ENCODE measurements at regions not wholly inside any gene's neighbourhood (a gene's known extent, or its start where the extent isn't known, plus 50 kb on each side); places are given as distances from the start of the nearest gene placed in this dataset.

DNA sequence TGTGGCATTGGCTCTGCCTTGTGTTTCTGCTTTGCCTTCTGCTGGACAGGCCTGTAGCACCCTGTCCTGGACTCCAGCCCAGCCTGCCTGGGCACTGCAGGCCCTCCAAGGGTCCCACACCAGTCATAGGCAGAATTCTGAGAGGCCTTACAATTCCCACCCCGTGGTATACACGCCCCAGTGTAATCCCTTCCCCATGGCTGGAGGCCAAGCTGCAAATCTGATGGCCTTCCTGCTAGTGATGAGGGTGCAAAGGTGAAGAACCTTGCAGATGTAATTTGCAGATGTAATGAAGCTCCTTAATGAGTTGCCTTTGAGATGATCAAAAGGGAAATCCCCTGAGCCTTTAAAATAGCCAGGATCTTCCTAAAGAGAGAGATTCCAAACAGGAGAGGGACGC, 325.1 kb upstream of the ZNF32 start:
- Histone ChIP-seq H2AFZ (ENCODE audit: low read depth, low read length, poor library complexity, severe bottlenecking) (no peak overlapping the region), H3K9ac (ENCODE audit: low read length) (no peak overlapping the region), H3K4me1 (ENCODE audit: control insufficient read depth in 1 of 2, insufficient read depth in 2 of 2, low read length in 2 of 2) (no peaks in the 10 kb centered on the region), H3K36me3 (ENCODE audit: control insufficient read depth in 1 of 2, insufficient read depth in 2 of 2, low read length in 2 of 2) (no peaks in the 10 kb centered on the region), H3K9me3 (ENCODE audit: control insufficient read depth in 1 of 2, insufficient read depth in 1 of 2, low read depth in 1 of 2, low read length in 2 of 2) (no peaks in the 10 kb centered on the region), H3K79me2 (ENCODE audit: insufficient read depth, low read length) (no peaks in the 10 kb centered on the region), H3K9me2 (ENCODE audit: insufficient read depth) (no peaks in the 10 kb centered on the region), H3K4me3 (replicated peaks in 1 of 2; ENCODE audit: low read depth in 1 of 2, low read length in 2 of 2) (no peak overlapping the region), H3K27ac (ENCODE audit: low read depth, low read length) (no peak overlapping the region), H3K27me3 (ENCODE audit: insufficient read depth, low read length) (peaks cover 5% of the 10 kb centered on the region), H4K20me1 (ENCODE audit: insufficient read depth) (no peaks in the 10 kb centered on the region), H3K4me2 (ENCODE audit: low read length) (no peak overlapping the region)
- POLR2A ChIA-PET = no interaction called here
- BruUV-seq (replicated peaks) = no TSS peak
- intact Hi-C loops (cut with micrococcal nuclease) = no loop called here
- DNase-seq (ENCODE audit: low read depth, low spot score) = no peak
- RAD21 ChIA-PET (ENCODE audit: low non-redundant PET in 1 of 2, low total read pairs in 2 of 2, uncharacterized antibody in 2 of 2, unreplicated experiment in 2 of 2) = no interaction called here
- TF ChIP-seq YY1 (IDR thresholded peaks at IDR 0.05; ENCODE audit: extremely low read depth, insufficient replicate concordance, low read depth, low read length) = no peak
- TF ChIP-seq, protein P1, sequence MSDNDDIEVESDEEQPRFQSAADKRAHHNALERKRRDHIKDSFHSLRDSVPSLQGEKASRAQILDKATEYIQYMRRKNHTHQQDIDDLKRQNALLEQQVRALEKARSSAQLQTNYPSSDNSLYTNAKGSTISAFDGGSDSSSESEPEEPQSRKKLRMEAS (IDR thresholded peaks at IDR 0.05) = no peak
- TF ChIP-seq SP1 (IDR thresholded peaks at IDR 0.05; ENCODE audit: low read depth) = no peak
- TF ChIP-seq REST (IDR thresholded peaks at IDR 0.05; ENCODE audit: low read depth) = no peak
- TF ChIP-seq CBX3 (IDR thresholded peaks at IDR 0.05; ENCODE audit: low read depth) = no peak
- ATAC-seq = no peak
- CTCF ChIA-PET = no interaction called here

GRCh38 chr10:43972976-43973647, 324.4 kb upstream of the ZNF32 start:
- no peak for TF ChIP-seq EZH2 (IDR thresholded peaks at IDR 0.05)
- no peak for TF ChIP-seq JUND (IDR thresholded peaks at IDR 0.05)
- TF ChIP-seq REST (IDR thresholded peaks at IDR 0.05; ENCODE audit: low read depth) = no peak
- no peak for TF ChIP-seq ZFX (IDR thresholded peaks at IDR 0.05)
- TF ChIP-seq YY1 (IDR thresholded peaks at IDR 0.05; ENCODE audit: extremely low read depth, insufficient replicate concordance, low read depth, low read length) = no peak
- no peak for TF ChIP-seq POLR2AphosphoS5 (IDR thresholded peaks at IDR 0.05; ENCODE audit: low read depth, low read length)
- TF ChIP-seq FOSL1 (IDR thresholded peaks at IDR 0.05; ENCODE audit: low read depth) = no peak
- BruUV-seq (replicated peaks) = no TSS peak
- no peak overlapping the region for H3K27ac ChIP-seq (ENCODE audit: low read depth, low read length)
- no peaks in the 10 kb centered on the region for H3K9me2 ChIP-seq (ENCODE audit: insufficient read depth)
- DNase-seq (ENCODE audit: low read depth, low spot score) (no peak), ATAC-seq (no peak)
- ChIA-PET CTCF (no interaction called here), RAD21 (ENCODE audit: low non-redundant PET in 1 of 2, low total read pairs in 2 of 2, uncharacterized antibody in 2 of 2, unreplicated experiment in 2 of 2) (no interaction called here), POLR2A (no interaction called here)
- H3K79me2 ChIP-seq (ENCODE audit: insufficient read depth, low read length) = no peaks in the 10 kb centered on the region
- no peak overlapping the region for H2AFZ ChIP-seq (ENCODE audit: low read depth, low read length, poor library complexity, severe bottlenecking)
- no peaks in the 10 kb centered on the region for H3K9me3 ChIP-seq (ENCODE audit: control insufficient read depth in 1 of 2, insufficient read depth in 1 of 2, low read depth in 1 of 2, low read length in 2 of 2)
- peaks cover 9% of the 10 kb centered on the region for H3K27me3 ChIP-seq (ENCODE audit: insufficient read depth, low read length)
- no peaks in the 10 kb centered on the region for H3K36me3 ChIP-seq (ENCODE audit: control insufficient read depth in 1 of 2, insufficient read depth in 2 of 2, low read length in 2 of 2)
- H3K4me1 ChIP-seq (ENCODE audit: control insufficient read depth in 1 of 2, insufficient read depth in 2 of 2, low read length in 2 of 2) = no peaks in the 10 kb centered on the region
- intact Hi-C loops (cut with micrococcal nuclease) = no loop called here
- H3K4me3 ChIP-seq (replicated peaks in 1 of 2; ENCODE audit: low read depth in 1 of 2, low read length in 2 of 2) = no peak overlapping the region
- no peak overlapping the region for H3K4me2 ChIP-seq (ENCODE audit: low read length)
- H4K20me1 ChIP-seq (ENCODE audit: insufficient read depth) = no peaks in the 10 kb centered on the region
- no peak overlapping the region for H3K9ac ChIP-seq (ENCODE audit: low read length)

Data from HCT116 (cell line).